CD4-positive, alpha-beta T cell (primary cell): ENCODE measurements at regions not wholly inside any gene's neighbourhood (a gene's known extent, or its start where the extent isn't known, plus 50 kb on each side); places are given as distances from the start of the nearest gene placed in this dataset.

Experiments
- ATAC-seq: fragments of 200-7000 bp; cut with Tn5 transposase; one replicate; pipeline ENCODE4 v1.10.0; 2022; ENCODE audit warnings: mild to moderate bottlenecking; ENCODE audit not compliant: poor library complexity
- CTCF ChIA-PET: fragments of 350-600 bp; sonication (Branson Sonifier 250); formaldehyde crosslinking; loops from one replicate; lab custom pipeline; 2021; ENCODE audit warnings: antibody characterized with exemption, inconsistent platforms; lab: Charles Lee
- POLR2A ChIA-PET: fragments of 350-600 bp; sonication (Branson Sonifier 250); formaldehyde crosslinking; loops from one replicate; lab custom pipeline; 2021; ENCODE audit warnings: antibody characterized with exemption, inconsistent platforms; lab: Charles Lee
- DNase-seq, 14 experiments: peaks; one replicate each; pipeline ENCODE4 v3.0.0-alpha.2; 2013 to 2020; ENCODE audit warnings: mixed read lengths in 2 of 14
- H3K27ac ChIP-seq, 2 donors: one replicate each; pipeline versions ENCODE4 v1.5.1 to v1.7.0; 2013; ENCODE audit warnings: low read length in 2 of 2, low read depth in 1 of 2, mild to moderate bottlenecking in 1 of 2
- H3K27me3 ChIP-seq, 2 experiments: 1 replicate in 1 of 2; 2 replicates in 1 of 2; pipeline versions ENCODE4 v1.6.1 to v1.7.0; 2013; ENCODE audit warnings: low read length in 2 of 2, control low read depth in 1 of 2, mild to moderate bottlenecking in 1 of 2, moderate library complexity in 1 of 2; ENCODE audit not compliant: insufficient read depth in 2 of 2, control insufficient read depth in 1 of 2
- H3K36me3 ChIP-seq: one replicate; pipeline ENCODE4 v1.6.1; 2013; ENCODE audit warnings: low read length, control low read depth; ENCODE audit not compliant: insufficient read depth
- H3K4me1 ChIP-seq: one replicate; pipeline ENCODE4 v1.6.1; 2013; ENCODE audit warnings: low read length, control low read depth; ENCODE audit not compliant: insufficient read depth
- H3K4me3 ChIP-seq: one replicate; pipeline ENCODE4 v1.5.1; 2013; ENCODE audit warnings: mild to moderate bottlenecking, low read length, moderate library complexity
- H3K9me3 ChIP-seq, 2 experiments: 1 replicate in 1 of 2; 2 replicates in 1 of 2; pipeline versions ENCODE4 v1.6.1 to v1.7.0; 2013; ENCODE audit warnings: low read length in 2 of 2, mild to moderate bottlenecking in 2 of 2, control low read depth in 1 of 2, moderate library complexity in 1 of 2; ENCODE audit not compliant: control insufficient read depth in 1 of 2, insufficient read depth in 1 of 2
- H3K27ac Mint-ChIP-seq: one replicate; pipeline ENCODE4 v1.8.0; 2020; ENCODE audit warnings: mixed read lengths
- H3K27me3 Mint-ChIP-seq: one replicate; pipeline ENCODE4 v1.8.0; 2021; ENCODE audit warnings: mixed read lengths
- H3K36me3 Mint-ChIP-seq: one replicate; pipeline ENCODE4 v1.8.0; 2021; ENCODE audit warnings: low read depth, mixed read lengths
- H3K4me1 Mint-ChIP-seq: one replicate; pipeline ENCODE4 v1.8.0; 2021; ENCODE audit warnings: low read depth, mixed read lengths
- H3K4me3 Mint-ChIP-seq: one replicate; pipeline ENCODE4 v1.8.0; 2020; ENCODE audit warnings: mild to moderate bottlenecking, mixed read lengths
- H3K9me3 Mint-ChIP-seq: one replicate; pipeline ENCODE4 v1.8.0; 2020; ENCODE audit warnings: mixed read lengths
- intact Hi-C, 2 experiments: fragments of 100-400 bp; cut with DNase I in 1 of 2; cut with micrococcal nuclease in 1 of 2; formaldehyde crosslinking; loops; one replicate each; pipeline versions ENCODE4 v1.15.1 to v1.9.0; 2023 to 2025; cut with DNase I, micrococcal nuclease
- TF ChIP-seq, protein P1 (sequence below): fragments of 200-600 bp; IDR thresholded peaks from one replicate; pipeline ENCODE4 v1.8.0; 2022; ENCODE audit warnings: antibody characterized with exemption, mild to moderate bottlenecking

DNA sequence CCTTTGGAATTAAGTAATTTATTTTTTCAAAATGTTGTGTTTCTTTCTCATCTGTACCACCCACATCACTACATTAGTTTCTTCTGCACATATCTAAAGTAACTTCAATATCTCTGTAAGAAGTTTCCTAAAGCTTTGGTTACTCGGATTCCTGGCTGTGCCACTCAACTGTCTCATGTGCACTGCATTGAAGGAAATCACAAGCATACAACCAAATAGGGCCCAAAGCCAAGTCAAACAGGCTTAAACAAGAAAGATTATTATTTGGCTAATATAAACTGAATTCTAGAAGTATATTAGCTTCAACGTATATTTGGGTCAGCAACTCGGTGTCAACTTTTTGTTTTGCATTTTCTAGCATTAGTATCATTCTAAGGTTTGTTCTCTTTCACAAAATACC is 1647.6 kb upstream of the SPRY2 start:
- ChIA-PET POLR2A (no interaction called here), CTCF (no interaction called here)
- Mint-ChIP-seq H3K27ac (no peak overlapping the region), H3K4me3 (no peak overlapping the region), H3K9me3 (peaks cover 9% of the 10 kb centered on the region), H3K4me1 (no peaks in the 10 kb centered on the region), H3K27me3 (no peaks in the 10 kb centered on the region), H3K36me3 (no peaks in the 10 kb centered on the region)
- H3K27me3 ChIP-seq, result no peaks in the 10 kb centered on the region
- no peak overlapping the region for H3K4me3 ChIP-seq
- no peak for ATAC-seq
- peaks cover 0 to 5% of the 10 kb centered on the region in 2 experiments for H3K9me3 ChIP-seq
- TF ChIP-seq, protein P1, sequence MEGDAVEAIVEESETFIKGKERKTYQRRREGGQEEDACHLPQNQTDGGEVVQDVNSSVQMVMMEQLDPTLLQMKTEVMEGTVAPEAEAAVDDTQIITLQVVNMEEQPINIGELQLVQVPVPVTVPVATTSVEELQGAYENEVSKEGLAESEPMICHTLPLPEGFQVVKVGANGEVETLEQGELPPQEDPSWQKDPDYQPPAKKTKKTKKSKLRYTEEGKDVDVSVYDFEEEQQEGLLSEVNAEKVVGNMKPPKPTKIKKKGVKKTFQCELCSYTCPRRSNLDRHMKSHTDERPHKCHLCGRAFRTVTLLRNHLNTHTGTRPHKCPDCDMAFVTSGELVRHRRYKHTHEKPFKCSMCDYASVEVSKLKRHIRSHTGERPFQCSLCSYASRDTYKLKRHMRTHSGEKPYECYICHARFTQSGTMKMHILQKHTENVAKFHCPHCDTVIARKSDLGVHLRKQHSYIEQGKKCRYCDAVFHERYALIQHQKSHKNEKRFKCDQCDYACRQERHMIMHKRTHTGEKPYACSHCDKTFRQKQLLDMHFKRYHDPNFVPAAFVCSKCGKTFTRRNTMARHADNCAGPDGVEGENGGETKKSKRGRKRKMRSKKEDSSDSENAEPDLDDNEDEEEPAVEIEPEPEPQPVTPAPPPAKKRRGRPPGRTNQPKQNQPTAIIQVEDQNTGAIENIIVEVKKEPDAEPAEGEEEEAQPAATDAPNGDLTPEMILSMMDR, result no peak
- no peak for DNase-seq
- no peaks in the 10 kb centered on the region for H3K4me1 ChIP-seq
- H3K36me3 ChIP-seq, result no peaks in the 10 kb centered on the region
- no peak overlapping the region for H3K27ac ChIP-seq
- intact Hi-C loops, result no loop called here

DNA sequence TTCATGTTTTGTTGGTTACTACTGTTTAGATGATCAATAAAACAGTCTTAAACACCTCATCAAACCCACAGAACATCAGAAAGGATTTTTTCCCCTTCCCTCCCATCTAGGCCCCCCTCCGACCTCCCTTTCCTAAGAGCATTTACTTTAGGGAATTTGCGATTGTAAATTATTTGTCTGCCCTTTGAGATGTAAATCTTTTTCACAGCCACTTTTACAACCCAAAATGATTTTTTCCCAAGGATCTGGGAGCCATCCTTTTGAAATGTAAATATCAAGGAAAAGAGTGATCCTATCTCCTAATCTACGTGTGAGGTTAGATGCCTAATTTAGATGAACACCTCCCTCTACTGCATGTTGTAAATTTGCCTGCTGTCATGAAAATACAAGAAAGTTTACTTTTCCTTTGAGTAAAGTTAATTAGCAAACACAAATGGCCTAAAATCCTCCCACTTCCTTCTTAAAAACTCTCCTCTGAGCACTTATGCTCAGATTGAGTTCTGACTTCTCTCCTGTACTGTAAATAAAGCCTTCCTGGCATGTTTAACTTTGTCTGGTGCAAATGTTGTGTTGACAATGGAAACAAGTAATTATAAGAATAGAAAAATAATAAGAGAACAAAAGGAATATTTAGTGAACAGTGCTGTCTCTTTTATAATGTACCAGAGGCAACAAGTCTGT is 1646.9 kb upstream of the SPRY2 start:
- H3K4me3 Mint-ChIP-seq, result no peak overlapping the region
- H3K27me3 Mint-ChIP-seq, result no peaks in the 10 kb centered on the region
- no peaks in the 10 kb centered on the region for H3K36me3 Mint-ChIP-seq
- Histone ChIP-seq H3K27me3 (no peaks in the 10 kb centered on the region), H3K27ac (no peak overlapping the region), H3K4me1 (no peaks in the 10 kb centered on the region), H3K36me3 (no peaks in the 10 kb centered on the region), H3K9me3 (peaks cover 0 to 5% of the 10 kb centered on the region in 2 experiments), H3K4me3 (no peak overlapping the region)
- intact Hi-C loops, result no loop called here
- POLR2A ChIA-PET, result no interaction called here
- H3K27ac Mint-ChIP-seq, result no peak overlapping the region
- peaks cover 12% of the 10 kb centered on the region for H3K9me3 Mint-ChIP-seq
- no peaks in the 10 kb centered on the region for H3K4me1 Mint-ChIP-seq
- no peak for DNase-seq
- TF ChIP-seq, protein P1, result no peak
- CTCF ChIA-PET, result no interaction called here
- no peak for ATAC-seq

DNA sequence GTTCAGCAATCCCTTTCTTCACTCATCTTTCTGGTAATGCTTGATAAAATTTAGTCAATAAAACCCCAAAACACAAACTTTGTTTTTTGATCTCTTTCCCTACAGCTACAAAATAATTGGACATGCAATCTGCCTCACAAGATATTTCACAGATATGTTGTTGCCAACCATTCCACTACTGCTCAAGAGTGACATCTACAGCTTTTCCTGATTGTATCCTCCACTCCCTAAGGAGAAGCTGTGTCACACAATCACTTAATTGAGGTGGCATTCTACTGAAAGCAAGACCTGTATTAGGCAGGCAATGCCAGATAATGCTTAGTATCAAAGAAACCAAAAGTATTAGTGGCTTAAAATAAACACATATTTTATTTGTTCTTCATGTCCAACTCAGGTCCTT is 1646.2 kb upstream of the SPRY2 start:
- Histone ChIP-seq H3K27me3 (no peaks in the 10 kb centered on the region), H3K9me3 (peaks cover 0 to 5% of the 10 kb centered on the region in 2 experiments), H3K36me3 (no peaks in the 10 kb centered on the region), H3K4me3 (no peak overlapping the region), H3K4me1 (no peaks in the 10 kb centered on the region), H3K27ac (no peak overlapping the region)
- ChIA-PET POLR2A (no interaction called here), CTCF (no interaction called here)
- no peaks in the 10 kb centered on the region for H3K36me3 Mint-ChIP-seq
- H3K27me3 Mint-ChIP-seq, result no peaks in the 10 kb centered on the region
- DNase-seq (no peak), ATAC-seq (no peak)
- H3K4me1 Mint-ChIP-seq, result no peaks in the 10 kb centered on the region
- no peak overlapping the region for H3K4me3 Mint-ChIP-seq
- peaks cover 12% of the 10 kb centered on the region for H3K9me3 Mint-ChIP-seq
- TF ChIP-seq, protein P1, result no peak
- no peak overlapping the region for H3K27ac Mint-ChIP-seq
- intact Hi-C loops, result no loop called here
